ENCODE measurements at regions not wholly inside any gene's neighbourhood (a gene's known extent, or its start where the extent isn't known, plus 50 kb on each side); places are given as distances from the start of the nearest gene placed in this dataset.

- no peak overlapping the region for H3K4me3 ChIP-seq (ENCODE audit: low read depth, low read length)
- TF ChIP-seq CTCF (IDR thresholded peaks at IDR 0.05; ENCODE audit: low read depth, low read length) = no peak
Measured at GRCh38 chr2:76381624-76382023, 670.9 kb upstream of the GCFC2 start.

GRCh38 chr2:76378140-76378539, 667.4 kb upstream of the GCFC2 start:
- no peak for TF ChIP-seq CTCF (IDR thresholded peaks at IDR 0.05; ENCODE audit: low read depth, low read length)

GRCh38 chr2:76341439-76341838, 630.7 kb upstream of the GCFC2 start:
- no peak overlapping the region for H3K4me3 ChIP-seq (ENCODE audit: low read depth, low read length)
- no peak for TF ChIP-seq CTCF (IDR thresholded peaks at IDR 0.05; ENCODE audit: low read depth, low read length)

More at GRCh38 chr2:76378140-76378539, 667.4 kb upstream of the GCFC2 start:
- no peak overlapping the region for H3K4me3 ChIP-seq (ENCODE audit: low read depth, low read length)

- no peak overlapping the region for H3K4me3 ChIP-seq (ENCODE audit: low read depth, low read length)
- TF ChIP-seq CTCF (IDR thresholded peaks at IDR 0.05; ENCODE audit: low read depth, low read length) = no peak
Measured at GRCh38 chr2:76332871-76333270, 622.2 kb upstream of the GCFC2 start.

- no peak overlapping the region for H3K4me3 ChIP-seq (ENCODE audit: low read depth, low read length)
- no peak for TF ChIP-seq CTCF (IDR thresholded peaks at IDR 0.05; ENCODE audit: low read depth, low read length)
Measured at GRCh38 chr2:76330865-76331264, 620.1 kb upstream of the GCFC2 start.

- TF ChIP-seq CTCF (IDR thresholded peaks at IDR 0.05; ENCODE audit: low read depth, low read length) = no peak
- no peak overlapping the region for H3K4me3 ChIP-seq (ENCODE audit: low read depth, low read length)
Measured at GRCh38 chr2:76326636-76327035, 615.9 kb upstream of the GCFC2 start.

GRCh38 chr2:76323381-76323780, 612.7 kb upstream of the GCFC2 start:
- TF ChIP-seq CTCF (IDR thresholded peaks at IDR 0.05; ENCODE audit: low read depth, low read length) = no peak
- H3K4me3 ChIP-seq (ENCODE audit: low read depth, low read length) = no peak overlapping the region

Data from WI38 (cell line).